ENCODE measurements at regions not wholly inside any gene's neighbourhood (a gene's known extent, or its start where the extent isn't known, plus 50 kb on each side); places are given as distances from the start of the nearest gene placed in this dataset.

- Histone ChIP-seq H3K4me1 (ENCODE audit: control insufficient read depth, insufficient read depth, low read length) (peaks cover 1% of the 10 kb centered on the region; the same call in 1 of the 2 replicates), H3K36me3 (ENCODE audit: control insufficient read depth, insufficient read depth, low read length) (peaks cover 3% of the 10 kb centered on the region), H3K9me3 (ENCODE audit: control insufficient read depth, insufficient read depth, low read length) (peaks cover 3% of the 10 kb centered on the region), H3K4me3 (ENCODE audit: low read length) (no peak overlapping the region), H3K27me3 (ENCODE audit: control insufficient read depth, insufficient read depth, low read length) (no peaks in the 10 kb centered on the region; the same call in 1 of the 2 replicates), H3K27ac (ENCODE audit: low read length) (no peak overlapping the region)
- DNase-seq (ENCODE audit: low read depth, low spot score), result no peak
- WGBS (ENCODE audit: insufficient coverage, insufficient read length), result no CpG with 5 or more reads among the region's 11 CpGs
These were observed 168.0 kb upstream of the IRX2 start for GRCh38 chr5:2919310-2920018.

DNA sequence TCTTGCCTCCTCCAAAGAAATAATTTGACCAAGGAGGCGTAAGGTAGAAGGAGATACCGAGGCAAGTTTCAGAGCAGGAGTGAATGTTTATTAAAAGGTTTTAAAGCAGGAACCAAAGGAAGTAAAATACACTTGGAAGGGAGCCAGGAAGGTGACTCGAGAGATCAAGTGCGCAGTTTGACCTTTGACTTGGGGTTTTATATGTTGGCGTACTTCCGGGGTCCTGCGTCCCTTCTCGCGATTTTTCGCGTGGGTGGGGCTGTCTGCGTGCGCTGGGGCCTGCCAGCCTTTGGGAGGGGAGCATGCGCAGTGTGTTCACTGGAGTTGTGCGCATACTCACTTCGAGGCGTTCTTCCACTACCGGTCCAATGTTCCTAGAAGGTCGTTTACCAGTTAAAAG, 166.0 kb upstream of the IRX2 start:
- Histone ChIP-seq H3K4me1 (ENCODE audit: control insufficient read depth, insufficient read depth, low read length) (peaks cover 6% of the 10 kb centered on the region; the same call in 1 of the 2 replicates), H3K4me3 (ENCODE audit: low read length) (no peak overlapping the region), H3K9me3 (ENCODE audit: control insufficient read depth, insufficient read depth, low read length) (peaks cover 3% of the 10 kb centered on the region), H3K36me3 (ENCODE audit: control insufficient read depth, insufficient read depth, low read length) (peaks cover 7% of the 10 kb centered on the region), H3K27ac (ENCODE audit: low read length) (no peak overlapping the region), H3K27me3 (ENCODE audit: control insufficient read depth, insufficient read depth, low read length) (no peaks in the 10 kb centered on the region; the same call in 1 of the 2 replicates)
- WGBS (ENCODE audit: insufficient coverage, insufficient read length), result no CpG with 5 or more reads among the region's 19 CpGs
- DNase-seq (ENCODE audit: low read depth, low spot score), result no peak

- no peak overlapping the region; the same call in 1 of the 2 replicates for H3K4me3 ChIP-seq (ENCODE audit: low read length)
- no peak overlapping the region for H3K27ac ChIP-seq (ENCODE audit: low read length)
- H3K27me3 ChIP-seq (ENCODE audit: control insufficient read depth, insufficient read depth, low read length), result no peaks in the 10 kb centered on the region; the same call in 1 of the 2 replicates
- peaks cover 3% of the 10 kb centered on the region for H3K9me3 ChIP-seq (ENCODE audit: control insufficient read depth, insufficient read depth, low read length)
- peaks cover 7% of the 10 kb centered on the region for H3K36me3 ChIP-seq (ENCODE audit: control insufficient read depth, insufficient read depth, low read length)
- H3K4me1 ChIP-seq (ENCODE audit: control insufficient read depth, insufficient read depth, low read length), result peaks cover 6% of the 10 kb centered on the region; the same call in 1 of the 2 replicates
- no peak for DNase-seq (ENCODE audit: low read depth, low spot score)
- WGBS (ENCODE audit: insufficient coverage, insufficient read length), result no CpG with 5 or more reads among the region's 16 CpGs
These were observed 165.6 kb upstream of the IRX2 start for GRCh38 chr5:2917093-2917492.

DNA sequence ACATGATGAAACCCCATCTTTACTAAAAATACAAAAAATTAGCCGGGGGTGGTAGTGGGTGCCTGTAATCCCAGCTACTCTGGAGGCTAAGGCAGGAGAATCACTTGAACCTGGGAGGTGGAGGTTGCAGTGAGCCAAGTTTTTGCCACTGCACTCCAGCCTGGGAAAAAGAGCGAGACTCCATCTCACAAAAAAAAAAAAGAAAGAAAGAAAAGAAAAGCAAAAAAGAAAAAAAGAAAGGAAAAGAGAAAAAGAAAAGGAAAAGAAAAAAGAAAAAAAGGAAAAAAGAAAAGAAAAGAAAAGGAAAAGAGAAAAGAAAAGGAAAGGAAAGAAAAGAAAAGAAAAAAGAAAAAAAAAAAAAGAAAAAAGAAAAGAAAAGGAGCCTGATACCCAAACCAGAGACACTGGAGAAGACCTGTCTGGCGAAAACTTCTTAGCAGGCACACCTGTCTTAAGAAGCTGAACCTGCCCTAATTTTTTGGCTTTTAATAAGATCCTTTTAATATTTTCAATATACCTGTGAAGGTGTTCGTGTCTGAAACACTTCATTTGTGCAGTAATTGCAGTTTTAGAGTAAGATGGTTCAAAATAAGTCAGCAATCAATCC, 164.7 kb upstream of the IRX2 start:
- no peak for DNase-seq (ENCODE audit: low read depth, low spot score)
- Histone ChIP-seq H3K4me3 (ENCODE audit: low read length) (no peak overlapping the region), H3K27ac (ENCODE audit: low read length) (no peak overlapping the region), H3K27me3 (ENCODE audit: control insufficient read depth, insufficient read depth, low read length) (no peaks in the 10 kb centered on the region), H3K4me1 (ENCODE audit: control insufficient read depth, insufficient read depth, low read length) (peaks cover 6% of the 10 kb centered on the region; the same call in 1 of the 2 replicates), H3K36me3 (ENCODE audit: control insufficient read depth, insufficient read depth, low read length) (peaks cover 5% of the 10 kb centered on the region; the same call in 1 of the 2 replicates), H3K9me3 (ENCODE audit: control insufficient read depth, insufficient read depth, low read length) (no peaks in the 10 kb centered on the region; the same call in 1 of the 2 replicates)
- WGBS (ENCODE audit: insufficient coverage, insufficient read length), result no CpG with 5 or more reads among the region's 4 CpGs

DNA sequence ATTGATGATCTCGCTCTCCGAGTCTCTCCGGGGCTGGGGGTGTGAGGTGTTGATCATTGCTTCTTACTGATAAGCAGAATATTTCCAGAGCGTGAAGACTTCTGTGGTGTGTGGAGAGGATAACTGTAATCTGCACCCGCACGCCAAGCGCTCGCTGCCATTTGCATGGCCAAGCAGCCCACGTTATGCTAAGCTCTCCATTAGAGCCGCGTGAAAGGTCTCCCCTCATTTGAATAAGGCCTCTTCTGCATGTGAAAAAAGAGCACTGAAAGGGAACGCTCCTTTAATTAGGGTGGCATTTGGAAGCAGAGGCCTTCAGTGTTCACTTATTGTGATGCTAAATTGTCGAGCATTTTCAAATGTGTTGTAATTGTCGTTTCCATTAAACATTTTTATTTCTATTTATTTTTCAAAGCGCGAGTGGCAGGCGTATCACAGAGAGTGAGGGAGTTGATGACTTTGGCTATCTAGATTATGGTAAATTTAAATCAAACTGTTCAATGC, 163.6 kb upstream of the IRX2 start:
- no CpG with 5 or more reads among the region's 17 CpGs for WGBS (ENCODE audit: insufficient coverage, insufficient read length)
- H3K27ac ChIP-seq (ENCODE audit: low read length), result no peak overlapping the region
- H3K4me1 ChIP-seq (ENCODE audit: control insufficient read depth, insufficient read depth, low read length), result peaks cover 7% of the 10 kb centered on the region
- no peaks in the 10 kb centered on the region for H3K27me3 ChIP-seq (ENCODE audit: control insufficient read depth, insufficient read depth, low read length)
- no peaks in the 10 kb centered on the region for H3K9me3 ChIP-seq (ENCODE audit: control insufficient read depth, insufficient read depth, low read length)
- H3K4me3 ChIP-seq (ENCODE audit: low read length), result no peak overlapping the region
- peaks cover 5% of the 10 kb centered on the region; the same call in 1 of the 2 replicates for H3K36me3 ChIP-seq (ENCODE audit: control insufficient read depth, insufficient read depth, low read length)
- DNase-seq (ENCODE audit: low read depth, low spot score), result peak; percentile 31

- no peaks in the 10 kb centered on the region for H3K9me3 ChIP-seq (ENCODE audit: control insufficient read depth, insufficient read depth, low read length)
- WGBS (ENCODE audit: insufficient coverage, insufficient read length), result no CpG with 5 or more reads among the region's 18 CpGs
- H3K27ac ChIP-seq (ENCODE audit: low read length), result no peak overlapping the region
- H3K4me1 ChIP-seq (ENCODE audit: control insufficient read depth, insufficient read depth, low read length), result peaks cover 7% of the 10 kb centered on the region
- DNase-seq (ENCODE audit: low read depth, low spot score), result no peak
- H3K27me3 ChIP-seq (ENCODE audit: control insufficient read depth, insufficient read depth, low read length), result no peaks in the 10 kb centered on the region
- no peak overlapping the region for H3K4me3 ChIP-seq (ENCODE audit: low read length)
- H3K36me3 ChIP-seq (ENCODE audit: control insufficient read depth, insufficient read depth, low read length), result peaks cover 5% of the 10 kb centered on the region; the same call in 1 of the 2 replicates
These were observed 162.7 kb upstream of the IRX2 start for GRCh38 chr5:2914022-2914661.

GRCh38 chr5:2913281-2913680, 161.8 kb upstream of the IRX2 start:
- no peaks in the 10 kb centered on the region for H3K27me3 ChIP-seq (ENCODE audit: control insufficient read depth, insufficient read depth, low read length)
- whole genome bisulfite sequencing (ENCODE audit: insufficient coverage, insufficient read length), result no CpG with 5 or more reads among the region's 7 CpGs
- H3K4me3 ChIP-seq (ENCODE audit: low read length), result no peak overlapping the region

GRCh38 chr5:2912741-2913140, 161.3 kb upstream of the IRX2 start:
- Histone ChIP-seq H3K9me3 (ENCODE audit: control insufficient read depth, insufficient read depth, low read length) (no peaks in the 10 kb centered on the region), H3K36me3 (ENCODE audit: control insufficient read depth, insufficient read depth, low read length) (peaks cover 5% of the 10 kb centered on the region; the same call in 1 of the 2 replicates), H3K27ac (ENCODE audit: low read length) (no peak overlapping the region), H3K4me3 (ENCODE audit: low read length) (no peak overlapping the region), H3K27me3 (ENCODE audit: control insufficient read depth, insufficient read depth, low read length) (no peaks in the 10 kb centered on the region), H3K4me1 (ENCODE audit: control insufficient read depth, insufficient read depth, low read length) (peaks cover 7% of the 10 kb centered on the region)
- WGBS (ENCODE audit: insufficient coverage, insufficient read length), result no CpG with 5 or more reads among the region's 13 CpGs
- DNase-seq (ENCODE audit: low read depth, low spot score), result no peak

More at GRCh38 chr5:2913281-2913680, 161.8 kb upstream of the IRX2 start:
- no peaks in the 10 kb centered on the region for H3K9me3 ChIP-seq (ENCODE audit: control insufficient read depth, insufficient read depth, low read length)
- H3K4me1 ChIP-seq (ENCODE audit: control insufficient read depth, insufficient read depth, low read length), result peaks cover 7% of the 10 kb centered on the region
- peaks cover 5% of the 10 kb centered on the region; the same call in 1 of the 2 replicates for H3K36me3 ChIP-seq (ENCODE audit: control insufficient read depth, insufficient read depth, low read length)
- no peak overlapping the region for H3K27ac ChIP-seq (ENCODE audit: low read length)
- DNase-seq (ENCODE audit: low read depth, low spot score), result no peak

DNA sequence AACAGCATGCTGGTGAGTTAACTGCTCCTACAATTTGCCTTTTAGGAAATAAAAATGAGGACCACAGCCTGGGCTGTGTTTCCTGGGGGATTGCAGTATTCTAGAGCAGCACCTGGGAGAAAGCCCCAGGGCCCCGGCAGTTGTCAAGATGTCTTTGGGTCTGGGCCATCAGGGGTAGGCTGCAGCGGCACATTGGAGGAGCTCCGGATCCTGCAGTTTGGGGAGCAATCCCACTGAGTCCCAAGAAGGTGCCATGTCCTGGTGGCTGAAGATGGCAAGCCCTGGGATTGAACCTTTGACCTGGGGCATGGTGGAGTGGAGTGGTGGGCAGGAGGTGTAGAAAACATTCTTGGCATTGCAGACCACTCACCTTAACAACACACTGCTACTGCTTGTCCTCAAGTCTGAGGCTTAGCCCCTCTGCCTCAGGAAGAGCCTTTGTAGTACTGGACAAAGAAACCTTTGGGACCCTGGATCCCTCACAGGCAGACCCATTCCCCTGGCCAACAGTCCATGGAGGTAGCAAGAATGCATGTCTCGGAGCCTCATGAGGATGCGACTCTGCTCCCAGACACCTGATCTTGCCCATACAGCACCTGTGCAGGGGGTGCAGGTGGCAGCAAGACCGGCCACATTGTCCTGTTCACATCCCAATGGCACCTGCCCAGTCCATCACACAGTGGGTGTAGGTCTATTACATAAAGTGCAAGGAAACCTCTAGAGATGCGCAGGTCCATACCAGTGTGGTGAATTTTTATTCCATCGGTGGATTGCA, 159.1 kb upstream of the IRX2 start:
- DNase-seq (ENCODE audit: low read depth, low spot score), result no peak
- Histone ChIP-seq H3K36me3 (ENCODE audit: control insufficient read depth, insufficient read depth, low read length) (peaks cover 5% of the 10 kb centered on the region; the same call in 1 of the 2 replicates), H3K9me3 (ENCODE audit: control insufficient read depth, insufficient read depth, low read length) (no peaks in the 10 kb centered on the region), H3K4me1 (ENCODE audit: control insufficient read depth, insufficient read depth, low read length) (peaks cover 6% of the 10 kb centered on the region), H3K27me3 (ENCODE audit: control insufficient read depth, insufficient read depth, low read length) (no peaks in the 10 kb centered on the region), H3K4me3 (ENCODE audit: low read length) (no peak overlapping the region), H3K27ac (ENCODE audit: low read length) (no peak overlapping the region)
- WGBS (ENCODE audit: insufficient coverage, insufficient read length), result no CpG with 5 or more reads among the region's 8 CpGs

- no peaks in the 10 kb centered on the region for H3K27me3 ChIP-seq (ENCODE audit: control insufficient read depth, insufficient read depth, low read length)
- peaks cover 5% of the 10 kb centered on the region; the same call in 1 of the 2 replicates for H3K36me3 ChIP-seq (ENCODE audit: control insufficient read depth, insufficient read depth, low read length)
- no peak overlapping the region for H3K27ac ChIP-seq (ENCODE audit: low read length)
- DNase-seq (ENCODE audit: low read depth, low spot score), result no peak
- H3K4me1 ChIP-seq (ENCODE audit: control insufficient read depth, insufficient read depth, low read length), result peaks cover 3% of the 10 kb centered on the region
- no CpG with 5 or more reads among the region's 10 CpGs for WGBS (ENCODE audit: insufficient coverage, insufficient read length)
- no peak overlapping the region for H3K4me3 ChIP-seq (ENCODE audit: low read length)
- no peaks in the 10 kb centered on the region for H3K9me3 ChIP-seq (ENCODE audit: control insufficient read depth, insufficient read depth, low read length)
These were observed 157.6 kb upstream of the IRX2 start for GRCh38 chr5:2909035-2909434.

Data from iPS DF 6.9 (cell line).